K562 (cell line): ENCODE measurements at regions not wholly inside any gene's neighbourhood (a gene's known extent, or its start where the extent isn't known, plus 50 kb on each side); places are given as distances from the start of the nearest gene placed in this dataset.

Source experiments
- CEBPB ChIP-seq: fragments of 450-650 bp; IDR thresholded peaks from 2 replicates; pipeline ENCODE4 v1.6.1; 2016; ENCODE audit warnings: missing genetic modification characterization, missing compliant biosample characterization
- ETV1 ChIP-seq: fragments of 450-650 bp; conservative IDR thresholded peaks from 2 replicates; pipeline ENCODE4 v1.6.1; 2016; ENCODE audit warnings: missing genetic modification characterization, control low read depth, low read depth, missing compliant biosample characterization
- KAT2B ChIP-seq: IDR thresholded peaks from one replicate; pipeline ENCODE4 v1.6.1; 2012; ENCODE audit warnings: low read depth, mild to moderate bottlenecking, control low read depth, inconsistent platforms, low read length, moderate library complexity
- NFATC3 ChIP-seq: fragments of 450-650 bp; IDR thresholded peaks from 2 replicates; pipeline ENCODE4 v1.6.1; 2017; ENCODE audit warnings: mild to moderate bottlenecking
- NFYB ChIP-seq: IDR thresholded peaks from 2 replicates; pipeline ENCODE4 v1.6.1; 2011; ENCODE audit warnings: mild to moderate bottlenecking, moderate library complexity; ENCODE audit not compliant: insufficient read length; ENCODE audit errors: extremely low read depth
- POLR2A ChIP-seq: fragments of 450-650 bp; conservative IDR thresholded peaks from 2 replicates; pipeline ENCODE4 v1.6.1; 2016
- SMC3 ChIP-seq: conservative IDR thresholded peaks from 2 replicates; pipeline ENCODE4 v1.6.1; 2011; ENCODE audit warnings: low read depth, low read length, improper control_type of control experiment; ENCODE audit not compliant: insufficient read depth
- TCF7L2 ChIP-seq: fragments of 150-350 bp; IDR thresholded peaks from 2 replicates; pipeline ENCODE4 v1.6.1; 2016; ENCODE audit warnings: low read depth, mild to moderate bottlenecking, low read length, moderate library complexity
- TF ChIP-seq, protein P1 (sequence below): sonication (generic); formaldehyde crosslinking; IDR thresholded peaks from 2 replicates; pipeline ENCODE4 v1.8.1; 2023; ENCODE audit warnings: mild to moderate bottlenecking, missing genetic modification reagents

DNA sequence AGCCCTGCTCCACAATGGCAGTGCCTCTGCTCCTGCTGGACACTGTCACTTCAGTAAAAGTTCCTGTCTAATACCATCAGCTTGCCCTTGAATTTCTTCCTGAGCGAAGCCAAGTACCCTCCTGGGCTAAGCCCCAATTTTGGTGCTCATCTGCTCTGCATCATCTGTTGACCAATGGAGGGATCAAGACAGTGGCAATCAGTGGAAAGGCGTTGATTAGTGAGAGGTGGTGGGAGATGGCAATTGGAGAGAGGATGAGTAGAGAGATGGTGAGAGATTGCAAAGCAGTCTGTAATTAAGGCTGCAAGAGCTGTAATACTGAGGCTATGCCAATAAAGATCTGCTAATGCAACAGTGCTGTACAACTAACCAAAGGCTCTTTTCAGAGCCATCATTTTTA, 299.4 kb upstream of the CDH2 start:
- TF ChIP-seq ETV1 (tag) (no peak), TCF7L2 (no peak), POLR2A (no peak), NFYB (no peak), NFATC3 (no peak), KAT2B (no peak), SMC3 (no peak), CEBPB (tag) (no peak)
- TF ChIP-seq, protein P1, sequence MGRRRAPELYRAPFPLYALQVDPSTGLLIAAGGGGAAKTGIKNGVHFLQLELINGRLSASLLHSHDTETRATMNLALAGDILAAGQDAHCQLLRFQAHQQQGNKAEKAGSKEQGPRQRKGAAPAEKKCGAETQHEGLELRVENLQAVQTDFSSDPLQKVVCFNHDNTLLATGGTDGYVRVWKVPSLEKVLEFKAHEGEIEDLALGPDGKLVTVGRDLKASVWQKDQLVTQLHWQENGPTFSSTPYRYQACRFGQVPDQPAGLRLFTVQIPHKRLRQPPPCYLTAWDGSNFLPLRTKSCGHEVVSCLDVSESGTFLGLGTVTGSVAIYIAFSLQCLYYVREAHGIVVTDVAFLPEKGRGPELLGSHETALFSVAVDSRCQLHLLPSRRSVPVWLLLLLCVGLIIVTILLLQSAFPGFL = no peak
